ENCODE measurements at regions not wholly inside any gene's neighbourhood (a gene's known extent, or its start where the extent isn't known, plus 50 kb on each side); places are given as distances from the start of the nearest gene placed in this dataset.

- TF ChIP-seq CTCF (IDR thresholded peaks at IDR 0.05; ENCODE audit: low read depth, low read length, missing input control) (no peak), SP1 (IDR thresholded peaks at IDR 0.05) (no peak), REST (IDR thresholded peaks at IDR 0.05) (no peak)
Observed at GRCh38 chr1:95427525-95427924, 193.5 kb downstream of the RWDD3 start.

All from liver (tissue), 3 donors.